HepG2 (cell line): ENCODE measurements at regions not wholly inside any gene's neighbourhood (a gene's known extent, or its start where the extent isn't known, plus 50 kb on each side); places are given as distances from the start of the nearest gene placed in this dataset.

ENCODE experiments used
- ATAC-seq: fragments of 200-7000 bp; cut with Tn5 transposase; 3 replicates; pipeline ENCODE4 v1.9.1; 2020; ENCODE audit warnings: mild to moderate bottlenecking, moderate library complexity
- BruUV-seq: library from RNA; stranded (reverse); fragments of 400-500 nt; replicated peaks from 2 replicates; lab custom pipeline; 2021; lab: Mats Ljungman, UMichigan
- CTCF ChIA-PET: fragments of 300-600 bp; formaldehyde crosslinking; extraction: SDS; loops from one replicate; lab custom pipeline; 2021; ENCODE audit warnings: low total read pairs, inconsistent platforms, low intra/inter-chr PET ratio; lab: Yijun Ruan, JAX
- POLR2A ChIA-PET: fragments of 350-600 bp; sonication (Branson Sonifier 250); formaldehyde crosslinking; loops from one replicate; lab custom pipeline; 2020; ENCODE audit warnings: antibody characterized with exemption, inconsistent platforms; lab: Yijun Ruan, JAX
- DNase-seq: peaks from one replicate; pipeline ENCODE4 v3.0.0-alpha.2; 2015; ENCODE audit warnings: low spot score
- FAIRE-seq: peaks from 3 replicates; lab custom pipeline; 2011; peaks lifted over from hg19 to GRCh38; lab: Jason Lieb, UNC
- H2AFZ ChIP-seq: one replicate; pipeline ENCODE4 v1.6.1; 2011; ENCODE audit warnings: low read length, inconsistent platforms
- H3K27ac ChIP-seq: fragments of 300-600 bp; 3 replicates; pipeline ENCODE4 v1.8.0; 2011; ENCODE audit warnings: mixed run types, mild to moderate bottlenecking, mixed read lengths, low read length, inconsistent platforms; ENCODE audit not compliant: insufficient read depth; ENCODE audit errors: extremely low read length
- H3K27me3 ChIP-seq, 2 experiments: fragments of 200-600 bp in 1 of 2; 2 replicates in 1 of 2; 3 replicates in 1 of 2; pipeline versions ENCODE4 v1.6.0 to v1.8.0; 2011; ENCODE audit warnings: low read length in 2 of 2, mild to moderate bottlenecking in 2 of 2, moderate library complexity in 2 of 2, inconsistent platforms in 1 of 2; ENCODE audit not compliant: insufficient read depth in 2 of 2, control insufficient read depth in 1 of 2
- H3K36me3 ChIP-seq, 2 experiments: fragments of 200-600 bp in 1 of 2; replicated peaks in 1 of 2; 2 replicates in 1 of 2; 3 replicates in 1 of 2; pipeline versions ENCODE4 v1.5.1 to v1.8.0; 2011; ENCODE audit warnings: low read length in 2 of 2, inconsistent platforms in 1 of 2; ENCODE audit not compliant: insufficient read depth in 2 of 2, control insufficient read depth in 1 of 2
- H3K4me1 ChIP-seq: 2 replicates; pipeline ENCODE4 v1.5.1; 2012; ENCODE audit warnings: low read length, inconsistent platforms; ENCODE audit not compliant: insufficient read depth
- H3K4me2 ChIP-seq: 2 replicates; pipeline ENCODE4 v1.6.0; 2011; ENCODE audit warnings: low read depth, low read length, inconsistent platforms
- H3K4me3 ChIP-seq, 3 experiments: fragments of 200-600 bp in 1 of 3; sonication (generic), shearing (Covaris generic) in 1 of 3; replicated peaks in 1 of 3; 2 replicates each; pipeline ENCODE4 v1.5.1; 2011 to 2016; ENCODE audit warnings: low read length in 3 of 3, inconsistent platforms in 2 of 3, low read depth in 2 of 3, mild to moderate bottlenecking in 2 of 3, control low read depth in 1 of 3, mixed read lengths in 1 of 3; ENCODE audit not compliant: insufficient read depth in 1 of 3
- H3K79me2 ChIP-seq: one replicate; pipeline ENCODE4 v1.6.1; 2011; ENCODE audit warnings: low read length, inconsistent platforms; ENCODE audit not compliant: insufficient read depth
- H3K9ac ChIP-seq: 2 replicates; pipeline ENCODE4 v1.6.0; 2011; ENCODE audit warnings: mild to moderate bottlenecking, low read depth, low read length, inconsistent platforms; ENCODE audit not compliant: insufficient read depth
- H3K9me3 ChIP-seq: 2 replicates; pipeline ENCODE4 v1.5.1; 2012; ENCODE audit warnings: mild to moderate bottlenecking, low read length
- H4K20me1 ChIP-seq: 2 replicates; pipeline ENCODE4 v1.6.0; 2011; ENCODE audit warnings: inconsistent platforms, mild to moderate bottlenecking, low read length, moderate library complexity; ENCODE audit not compliant: insufficient read depth
- PCBP2 ChIP-seq: fragments of 200-400 bp; formaldehyde crosslinking; optimal IDR thresholded peaks from 2 replicates; pipeline ENCODE3; 2018; ENCODE audit warnings: low read length, low read depth; ENCODE audit not compliant: poor library complexity, severe bottlenecking
- U2AF2 ChIP-seq: fragments of 200-400 bp; formaldehyde crosslinking; IDR thresholded peaks from 2 replicates; pipeline ENCODE4 v1.6.1; 2017; ENCODE audit warnings: low read depth, mild to moderate bottlenecking, low read length
- YEATS4 ChIP-seq: sonication (generic); formaldehyde crosslinking; IDR thresholded peaks from 2 replicates; pipeline ENCODE4 v1.4.0; 2020; ENCODE audit warnings: missing genetic modification reagents, borderline replicate concordance
- ZNF550 ChIP-seq: sonication (generic); formaldehyde crosslinking; IDR thresholded peaks from 2 replicates; pipeline ENCODE4 v1.4.0; 2020; ENCODE audit warnings: mild to moderate bottlenecking, missing genetic modification reagents, borderline replicate concordance
- WGBS: methylation state at CpG from one replicate; pipeline ENCODE4 v1.1.6; 2017; ENCODE audit warnings: low lambda C conversion rate; 5-methylcytosine and 5-hydroxymethylcytosine counted together
- in situ Hi-C: cut with HindIII; loops from 2 replicates; pipeline ENCODE4 v1.10.0; 2017; ENCODE audit warnings: low pct_unique_long_range_greater_than_20kb; ENCODE audit not compliant: extremely low pct_ligation_motif_present
- intact Hi-C: fragments of 100-400 bp; cut with micrococcal nuclease; formaldehyde crosslinking; loops from one replicate; pipeline ENCODE4 v1.10.0; 2022; ENCODE audit not compliant: unreplicated experiment
- TF ChIP-seq, protein P1 (sequence below): sonication (generic); formaldehyde crosslinking; IDR thresholded peaks from 2 replicates; pipeline ENCODE4 v1.8.0; 2022; ENCODE audit warnings: mild to moderate bottlenecking, missing genetic modification reagents; ENCODE audit not compliant: insufficient replicate concordance
- TF ChIP-seq, protein P2 (sequence below): IDR thresholded peaks from 2 replicates; pipeline ENCODE4 v1.6.1; 2012; ENCODE audit warnings: inconsistent platforms
- TF ChIP-seq, protein P3 (sequence below): sonication (generic); formaldehyde crosslinking; IDR thresholded peaks from 2 replicates; pipeline ENCODE4 v1.4.0; 2020; ENCODE audit warnings: mild to moderate bottlenecking, missing genetic modification reagents, borderline replicate concordance
- TF ChIP-seq, protein P4 (sequence below): sonication (generic); formaldehyde crosslinking; IDR thresholded peaks from 2 replicates; pipeline ENCODE4 v1.5.0; 2020; ENCODE audit warnings: mild to moderate bottlenecking, missing genetic modification reagents
- TF ChIP-seq, protein P5 (sequence below): IDR thresholded peaks from 2 replicates; pipeline ENCODE4 v1.6.1; 2018; ENCODE audit warnings: missing genetic modification reagents

DNA sequence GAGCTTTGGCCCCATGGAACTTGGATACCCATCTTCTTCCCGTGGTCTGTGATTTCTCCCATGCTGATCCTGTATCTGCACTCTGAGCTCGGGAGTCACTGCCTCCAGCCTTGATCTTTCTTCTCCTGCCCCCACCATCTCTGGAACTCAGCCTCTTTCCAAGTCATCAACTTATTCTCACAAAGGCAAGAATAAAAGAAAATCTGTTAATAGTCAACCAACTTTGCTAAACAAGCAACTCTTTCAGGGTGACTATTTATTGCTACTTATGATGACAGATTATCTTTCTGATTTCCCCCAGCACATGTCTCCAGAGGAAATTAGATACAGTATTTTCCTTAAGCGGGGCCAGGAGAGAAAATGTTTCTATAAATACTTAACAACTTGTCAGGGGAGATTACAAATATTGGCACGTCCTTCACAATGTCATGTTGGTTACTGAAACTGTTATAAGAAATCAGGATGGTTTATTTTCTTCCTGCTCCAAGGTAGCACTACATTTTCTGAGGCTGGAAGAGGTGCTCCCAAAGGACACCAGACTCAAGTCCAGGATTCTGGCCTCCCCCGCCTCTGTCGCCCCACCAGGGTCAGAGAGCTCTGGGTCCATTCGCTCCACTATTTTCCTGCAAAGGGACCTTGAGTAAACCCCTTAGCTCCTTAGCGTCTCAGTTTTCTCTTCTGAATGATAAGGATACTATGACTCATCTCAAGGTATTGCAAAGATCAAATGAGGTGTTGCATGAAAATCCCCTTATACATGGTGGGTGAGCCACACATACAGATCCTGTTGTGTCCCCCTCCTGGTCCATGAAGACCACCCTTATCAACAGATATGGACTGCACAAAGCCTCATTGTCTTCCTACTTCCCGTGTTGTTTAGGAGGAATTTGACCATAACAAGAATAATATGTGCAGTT, 205.2 kb upstream of the WSCD1 start:
- H2AFZ ChIP-seq: no peak overlapping the region
- no peaks in the 10 kb centered on the region for H3K27me3 ChIP-seq
- H4K20me1 ChIP-seq: no peaks in the 10 kb centered on the region
- no peak overlapping the region for H3K4me2 ChIP-seq
- ChIA-PET CTCF (no interaction called here), POLR2A (no interaction called here)
- H3K9me3 ChIP-seq: no peaks in the 10 kb centered on the region
- intact Hi-C loops: no loop called here
- no peak for DNase-seq
- no peaks in the 10 kb centered on the region for H3K4me1 ChIP-seq
- no peak overlapping the region for H3K9ac ChIP-seq
- ATAC-seq: no peak
- no peaks in the 10 kb centered on the region for H3K36me3 ChIP-seq
- in situ Hi-C loops: no loop called here
- H3K27ac ChIP-seq: no peak overlapping the region
- H3K79me2 ChIP-seq: no peaks in the 10 kb centered on the region
- BruUV-seq: no TSS peak
- no peak for TF ChIP-seq YEATS4 (CRISPR knock-in tag)
- TF ChIP-seq, protein P1, sequence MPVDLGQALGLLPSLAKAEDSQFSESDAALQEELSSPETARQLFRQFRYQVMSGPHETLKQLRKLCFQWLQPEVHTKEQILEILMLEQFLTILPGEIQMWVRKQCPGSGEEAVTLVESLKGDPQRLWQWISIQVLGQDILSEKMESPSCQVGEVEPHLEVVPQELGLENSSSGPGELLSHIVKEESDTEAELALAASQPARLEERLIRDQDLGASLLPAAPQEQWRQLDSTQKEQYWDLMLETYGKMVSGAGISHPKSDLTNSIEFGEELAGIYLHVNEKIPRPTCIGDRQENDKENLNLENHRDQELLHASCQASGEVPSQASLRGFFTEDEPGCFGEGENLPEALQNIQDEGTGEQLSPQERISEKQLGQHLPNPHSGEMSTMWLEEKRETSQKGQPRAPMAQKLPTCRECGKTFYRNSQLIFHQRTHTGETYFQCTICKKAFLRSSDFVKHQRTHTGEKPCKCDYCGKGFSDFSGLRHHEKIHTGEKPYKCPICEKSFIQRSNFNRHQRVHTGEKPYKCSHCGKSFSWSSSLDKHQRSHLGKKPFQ: no peak
- TF ChIP-seq, protein P2, sequence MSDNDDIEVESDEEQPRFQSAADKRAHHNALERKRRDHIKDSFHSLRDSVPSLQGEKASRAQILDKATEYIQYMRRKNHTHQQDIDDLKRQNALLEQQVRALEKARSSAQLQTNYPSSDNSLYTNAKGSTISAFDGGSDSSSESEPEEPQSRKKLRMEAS: no peak
- TF ChIP-seq PCBP2: no peak
- no peak for TF ChIP-seq U2AF2
- TF ChIP-seq, protein P3, sequence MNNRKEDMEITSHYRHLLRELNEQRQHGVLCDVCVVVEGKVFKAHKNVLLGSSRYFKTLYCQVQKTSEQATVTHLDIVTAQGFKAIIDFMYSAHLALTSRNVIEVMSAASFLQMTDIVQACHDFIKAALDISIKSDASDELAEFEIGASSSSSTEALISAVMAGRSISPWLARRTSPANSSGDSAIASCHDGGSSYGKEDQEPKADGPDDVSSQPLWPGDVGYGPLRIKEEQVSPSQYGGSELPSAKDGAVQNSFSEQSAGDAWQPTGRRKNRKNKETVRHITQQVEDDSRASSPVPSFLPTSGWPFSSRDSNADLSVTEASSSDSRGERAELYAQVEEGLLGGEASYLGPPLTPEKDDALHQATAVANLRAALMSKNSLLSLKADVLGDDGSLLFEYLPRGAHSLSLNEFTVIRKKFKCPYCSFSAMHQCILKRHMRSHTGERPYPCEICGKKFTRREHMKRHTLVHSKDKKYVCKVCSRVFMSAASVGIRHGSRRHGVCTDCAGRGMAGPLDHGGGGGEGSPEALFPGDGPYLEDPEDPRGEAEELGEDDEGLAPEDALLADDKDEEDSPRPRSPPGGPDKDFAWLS: no peak
- TF ChIP-seq, protein P4, sequence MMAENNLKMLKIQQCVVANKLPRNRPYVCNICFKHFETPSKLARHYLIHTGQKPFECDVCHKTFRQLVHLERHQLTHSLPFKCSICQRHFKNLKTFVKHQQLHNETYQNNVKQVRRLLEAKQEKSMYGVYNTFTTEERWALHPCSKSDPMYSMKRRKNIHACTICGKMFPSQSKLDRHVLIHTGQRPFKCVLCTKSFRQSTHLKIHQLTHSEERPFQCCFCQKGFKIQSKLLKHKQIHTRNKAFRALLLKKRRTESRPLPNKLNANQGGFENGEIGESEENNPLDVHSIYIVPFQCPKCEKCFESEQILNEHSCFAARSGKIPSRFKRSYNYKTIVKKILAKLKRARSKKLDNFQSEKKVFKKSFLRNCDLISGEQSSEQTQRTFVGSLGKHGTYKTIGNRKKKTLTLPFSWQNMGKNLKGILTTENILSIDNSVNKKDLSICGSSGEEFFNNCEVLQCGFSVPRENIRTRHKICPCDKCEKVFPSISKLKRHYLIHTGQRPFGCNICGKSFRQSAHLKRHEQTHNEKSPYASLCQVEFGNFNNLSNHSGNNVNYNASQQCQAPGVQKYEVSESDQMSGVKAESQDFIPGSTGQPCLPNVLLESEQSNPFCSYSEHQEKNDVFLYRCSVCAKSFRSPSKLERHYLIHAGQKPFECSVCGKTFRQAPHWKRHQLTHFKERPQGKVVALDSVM: no peak
- TF ChIP-seq, protein P5, sequence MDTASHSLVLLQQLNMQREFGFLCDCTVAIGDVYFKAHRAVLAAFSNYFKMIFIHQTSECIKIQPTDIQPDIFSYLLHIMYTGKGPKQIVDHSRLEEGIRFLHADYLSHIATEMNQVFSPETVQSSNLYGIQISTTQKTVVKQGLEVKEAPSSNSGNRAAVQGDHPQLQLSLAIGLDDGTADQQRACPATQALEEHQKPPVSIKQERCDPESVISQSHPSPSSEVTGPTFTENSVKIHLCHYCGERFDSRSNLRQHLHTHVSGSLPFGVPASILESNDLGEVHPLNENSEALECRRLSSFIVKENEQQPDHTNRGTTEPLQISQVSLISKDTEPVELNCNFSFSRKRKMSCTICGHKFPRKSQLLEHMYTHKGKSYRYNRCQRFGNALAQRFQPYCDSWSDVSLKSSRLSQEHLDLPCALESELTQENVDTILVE: no peak
- TF ChIP-seq ZNF550 (CRISPR knock-in tag): no peak
- TF ChIP-seq, all 625 proteins: peak for 0
- FAIRE-seq: no peak
- 18% methylated on average over 9 of the region's 9 CpGs for WGBS
- no peak overlapping the region for H3K4me3 ChIP-seq
